ENCODE measurements at regions not wholly inside any gene's neighbourhood (a gene's known extent, or its start where the extent isn't known, plus 50 kb on each side); places are given as distances from the start of the nearest gene placed in this dataset.

- in situ Hi-C loops (cut with MboI; ENCODE audit: low sequenced_read_pairs): no loop called here
- BruUV-seq (replicated peaks): no TSS peak
- Histone ChIP-seq H3K14ac (replicated peaks; ENCODE audit: low read depth, low read length) (no peak overlapping the region), H3K4ac (ENCODE audit: low read depth, low read length) (no peak overlapping the region), H2AK9ac (replicated peaks; ENCODE audit: low read depth, low read length, poor library complexity) (peak overlapping the region; percentile 44), H3K27me3 (ENCODE audit: control insufficient read depth, insufficient read depth, low read length) (no peaks in the 10 kb centered on the region), H3K23ac (ENCODE audit: low read depth, low read length) (no peak overlapping the region), H2AK5ac (ENCODE audit: low read depth, low read length) (no peak overlapping the region), H2BK15ac (ENCODE audit: low read depth, low read length) (no peak overlapping the region), H2BK120ac (ENCODE audit: low read depth, low read length) (no peak overlapping the region), H3K27ac (ENCODE audit: insufficient read depth, low read length) (no peak overlapping the region), H3K9ac (ENCODE audit: low read depth, low read length) (no peak overlapping the region), H4K91ac (ENCODE audit: insufficient read depth, low read depth, low read length) (no peak overlapping the region), H3K18ac (ENCODE audit: low read depth, low read length) (no peak overlapping the region), H2AFZ (replicated peaks; ENCODE audit: low read length, poor library complexity) (no peak overlapping the region), H3K4me3 (ENCODE audit: insufficient read depth, low read depth, low read length) (no peak overlapping the region), H2BK5ac (ENCODE audit: low read depth, low read length, poor library complexity, severe bottlenecking) (no peak overlapping the region), H3K36me3 (ENCODE audit: control insufficient read depth, insufficient read depth, low read length) (no peaks in the 10 kb centered on the region), H4K8ac (ENCODE audit: low read depth in 2 of 2, low read length in 2 of 2) (no peak overlapping the region), H4K5ac (ENCODE audit: low read depth, low read length) (no peak overlapping the region), H2BK20ac (ENCODE audit: low read depth, low read length) (no peak overlapping the region), H3K9me1 (ENCODE audit: insufficient read depth, low read length) (no peaks in the 10 kb centered on the region), H3K4me1 (ENCODE audit: control insufficient read depth, insufficient read depth, low read length) (no peaks in the 10 kb centered on the region), H3K56ac (ENCODE audit: extremely low read depth, insufficient read depth, low read length) (no peak overlapping the region), H3K4me2 (ENCODE audit: low read depth, low read length) (no peak overlapping the region), H4K20me1 (ENCODE audit: insufficient read depth, low read length) (no peaks in the 10 kb centered on the region), H3K79me1 (ENCODE audit: low read depth in 1 of 2, low read length in 2 of 2) (no peaks in the 10 kb centered on the region), H3K9me3 (ENCODE audit: control insufficient read depth, insufficient read depth, low read length) (no peaks in the 10 kb centered on the region)
- 31 to 94% methylated on average over 3 to 5 of the region's 5 CpGs for WGBS, 2 experiments (ENCODE audit: extremely low coverage in 2 of 2, insufficient read length in 1 of 2)
- intact Hi-C loops (cut with micrococcal nuclease): no loop called here
- POLR2A ChIA-PET (ENCODE audit: unreplicated experiment): no interaction called here
- DNase-seq: no peak
- dilution Hi-C loops (cut with HindIII; ENCODE audit: low sequenced_read_pairs, unreplicated experiment): no loop called here
- CTCF ChIA-PET: no interaction called here
- TF ChIP-seq POLR2A (IDR thresholded peaks at IDR 0.05; ENCODE audit: low read depth, low read length): no peak
- no peak for ATAC-seq (ENCODE audit: low read depth)
Measured at GRCh38 chrY:11293392-11293791, 1407.6 kb upstream of the USP9Y start.
